ENCODE measurements at regions not wholly inside any gene's neighbourhood (a gene's known extent, or its start where the extent isn't known, plus 50 kb on each side); places are given as distances from the start of the nearest gene placed in this dataset.
A peak's percentile ranks its signal among the peaks of the same experiment; 100 is the strongest.
"Not testable (repeated sequence)": the region's sequence is repeated elsewhere in the genome, so short reads cannot be mapped to it uniquely, and the experiment has no call there.

GRCh38 chr21:14836950-14837349 lies 227.8 kb downstream of the NRIP1 start:
- DNase-seq = no peak
- intact Hi-C loops (cut with DNase I) = no loop called here

- DNase-seq = no peak
- intact Hi-C loops (cut with DNase I) = no loop called here
Measured at GRCh38 chr21:14833666-14834351, 231.0 kb downstream of the NRIP1 start.

- intact Hi-C loops (cut with DNase I) = no loop called here
- no peak for DNase-seq
Measured at GRCh38 chr21:14833241-14833640, 231.6 kb downstream of the NRIP1 start.

GRCh38 chr21:14830307-14830706 lies 234.5 kb downstream of the NRIP1 start:
- intact Hi-C loops (cut with DNase I) = no loop called here
- no peak for DNase-seq

GRCh38 chr21:14829685-14830084 lies 235.1 kb downstream of the NRIP1 start:
- intact Hi-C loops (cut with DNase I) = no loop called here

GRCh38 chr21:14827468-14827867 lies 237.3 kb downstream of the NRIP1 start:
- no peak for DNase-seq

More at GRCh38 chr21:14829685-14830084, 235.1 kb downstream of the NRIP1 start:
- no peak for DNase-seq

GRCh38 chr21:14826630-14827029 lies 238.2 kb downstream of the NRIP1 start:
- intact Hi-C loops (cut with DNase I) = no loop called here
- DNase-seq = no peak

More at GRCh38 chr21:14827468-14827867, 237.3 kb downstream of the NRIP1 start:
- intact Hi-C loops (cut with DNase I) = no loop called here

GRCh38 chr21:14825514-14825974 lies 239.3 kb downstream of the NRIP1 start:
- intact Hi-C loops (cut with DNase I) = no loop called here

GRCh38 chr21:14824126-14824525 lies 240.7 kb downstream of the NRIP1 start:
- DNase-seq = no peak
- intact Hi-C loops (cut with DNase I) = no loop called here

More at GRCh38 chr21:14825514-14825974, 239.3 kb downstream of the NRIP1 start:
- DNase-seq = no peak

GRCh38 chr21:14817311-14817710 lies 247.5 kb downstream of the NRIP1 start:
- no peak for DNase-seq
- intact Hi-C loops (cut with DNase I) = no loop called here

- intact Hi-C loops (cut with DNase I) = no loop called here
- DNase-seq = no peak
Measured at GRCh38 chr21:14814991-14815390, 249.8 kb downstream of the NRIP1 start.

- DNase-seq = no peak
- intact Hi-C loops (cut with DNase I) = no loop called here
Measured at GRCh38 chr21:14814282-14814681, 250.5 kb downstream of the NRIP1 start.

GRCh38 chr21:14804170-14804569 lies 258.1 kb upstream of the SAMSN1 start:
- intact Hi-C loops (cut with DNase I); DNase-seq: not testable (repeated sequence)

- intact Hi-C loops (cut with DNase I) = no loop called here
- no peak for DNase-seq
Measured at GRCh38 chr21:14797543-14797942, 251.4 kb upstream of the SAMSN1 start.

- intact Hi-C loops (cut with DNase I) = no loop called here
- no peak for DNase-seq
Measured at GRCh38 chr21:14787312-14787711, 241.2 kb upstream of the SAMSN1 start.

GRCh38 chr21:14785679-14786078 lies 239.6 kb upstream of the SAMSN1 start:
- intact Hi-C loops (cut with DNase I) = no loop called here
- DNase-seq = no peak

GRCh38 chr21:14773777-14774345 lies 227.7 kb upstream of the SAMSN1 start:
- peak in 38 of 42 donors; percentile 2 to 72 (median 36) for DNase-seq
- intact Hi-C loops (cut with DNase I) = no loop called here

- intact Hi-C loops (cut with DNase I) = no loop called here
- DNase-seq = no peak
Measured at GRCh38 chr21:14771593-14771992, 225.5 kb upstream of the SAMSN1 start.

GRCh38 chr21:14768042-14768441 lies 221.9 kb upstream of the SAMSN1 start:
- intact Hi-C loops (cut with DNase I) = no loop called here
- no peak for DNase-seq

- no peak for DNase-seq
- intact Hi-C loops (cut with DNase I) = no loop called here
Measured at GRCh38 chr21:14767192-14767852, 221.2 kb upstream of the SAMSN1 start.
